ENCODE measurements at regions not wholly inside any gene's neighbourhood (a gene's known extent, or its start where the extent isn't known, plus 50 kb on each side); places are given as distances from the start of the nearest gene placed in this dataset.
"Not testable (repeated sequence)": the region's sequence is repeated elsewhere in the genome, so short reads cannot be mapped to it uniquely, and the experiment has no call there.

DNA sequence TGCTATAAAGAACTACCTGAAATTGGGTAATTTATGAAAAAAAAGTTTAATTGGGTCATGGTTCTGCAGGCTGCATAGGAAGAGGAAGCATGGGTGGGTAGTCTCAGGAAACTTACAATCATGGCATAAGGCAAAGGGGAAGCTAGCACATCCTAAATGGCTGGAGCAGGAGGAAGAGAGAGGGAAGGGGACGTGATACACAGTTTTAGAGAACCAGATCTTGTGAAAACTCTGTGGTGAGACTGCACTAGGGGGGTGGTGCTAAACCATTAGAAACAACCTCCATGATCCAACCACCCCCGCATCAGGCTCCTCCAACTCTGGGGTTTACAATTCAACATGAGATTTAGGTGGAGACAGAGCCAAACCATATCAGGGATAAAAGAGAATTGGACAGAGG, 624.2 kb downstream of the PRR16 start:
- intact Hi-C loops (cut with micrococcal nuclease) = no loop called here

DNA sequence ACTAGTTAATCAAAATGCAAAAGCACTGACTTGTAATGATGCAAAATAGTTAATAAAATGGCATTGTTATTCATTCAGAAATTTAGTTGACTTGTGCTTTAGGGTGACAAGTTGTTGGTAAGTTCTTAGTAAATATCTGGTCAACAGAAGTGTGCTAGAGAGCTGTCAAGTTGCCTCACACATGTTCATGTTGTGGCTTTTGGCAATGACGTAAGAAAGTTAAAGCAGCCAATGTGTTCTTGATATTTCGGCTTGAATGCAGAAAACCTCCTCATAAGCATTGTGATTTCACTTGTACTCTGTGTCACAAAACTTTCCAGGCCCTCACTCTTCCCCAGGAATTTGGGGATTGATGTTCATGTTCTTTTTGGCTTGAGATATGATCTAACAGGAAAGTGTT, 626.7 kb downstream of the PRR16 start:
- intact Hi-C loops (cut with micrococcal nuclease) = no loop called here

- intact Hi-C loops (cut with micrococcal nuclease) = no loop called here
These were observed 636.8 kb downstream of the PRR16 start for GRCh38 chr5:121100931-121101330.

DNA sequence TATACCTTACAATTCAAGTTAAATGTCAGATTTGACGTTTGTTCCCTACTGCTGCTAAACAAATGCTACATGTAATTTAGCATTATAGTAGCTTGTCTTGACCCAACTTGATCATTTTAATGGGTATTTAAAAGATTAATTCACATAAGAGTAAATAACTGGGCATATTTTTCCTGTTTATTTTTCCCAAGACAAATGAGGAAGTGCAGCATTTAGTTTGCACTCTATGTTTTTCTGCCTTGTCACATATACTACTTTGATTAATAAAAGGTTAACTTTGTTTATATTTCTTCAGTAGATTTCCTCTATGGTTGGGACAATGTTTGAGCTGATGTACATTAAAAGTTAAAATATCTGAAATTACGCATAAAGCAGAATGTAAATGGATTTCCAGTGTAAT, 641.8 kb downstream of the PRR16 start:
- intact Hi-C loops (cut with micrococcal nuclease) = no loop called here

GRCh38 chr5:121106721-121107690, 642.9 kb downstream of the PRR16 start:
- intact Hi-C loops (cut with micrococcal nuclease) = not testable (repeated sequence)

DNA sequence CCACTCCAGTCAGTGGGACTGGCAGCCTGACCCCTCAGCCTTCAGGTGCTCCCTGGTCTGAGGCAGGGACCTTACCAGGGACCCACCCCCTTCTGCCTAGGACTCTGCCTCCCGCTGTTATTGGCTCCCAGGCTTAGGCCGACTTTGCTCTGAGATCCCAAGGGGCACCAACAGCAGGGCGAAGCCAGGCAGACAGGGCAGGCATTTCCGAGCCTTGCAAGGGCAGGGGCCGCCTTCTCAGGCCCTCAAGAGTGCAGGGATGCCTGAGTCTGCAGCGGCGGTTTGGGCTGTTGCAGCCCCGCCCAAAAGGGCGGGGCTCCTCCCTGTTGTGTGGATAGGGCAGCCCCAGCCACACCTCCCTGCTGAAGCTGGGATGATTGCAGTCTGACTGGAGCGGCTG, 644.6 kb downstream of the PRR16 start:
- intact Hi-C loops (cut with micrococcal nuclease) = no loop called here

DNA sequence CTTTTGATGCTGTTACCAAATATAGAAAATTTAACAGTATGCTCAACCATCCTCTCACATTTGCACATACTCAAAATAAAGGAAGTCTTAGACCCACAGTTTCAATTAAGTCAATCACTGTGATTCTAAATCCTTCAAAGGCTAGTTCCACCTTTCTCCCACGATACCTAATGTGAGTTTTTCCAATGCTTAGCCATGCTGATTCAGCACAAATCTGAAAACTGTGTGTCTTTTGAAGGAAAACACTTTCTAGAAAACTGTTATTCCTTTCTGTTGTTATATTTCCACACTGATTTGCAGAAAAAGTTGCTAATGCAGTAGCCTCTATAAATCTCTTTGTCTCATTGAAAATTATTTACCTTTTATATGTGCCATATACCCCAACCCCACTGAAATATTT, 645.7 kb downstream of the PRR16 start:
- intact Hi-C loops (cut with micrococcal nuclease) = no loop called here

DNA sequence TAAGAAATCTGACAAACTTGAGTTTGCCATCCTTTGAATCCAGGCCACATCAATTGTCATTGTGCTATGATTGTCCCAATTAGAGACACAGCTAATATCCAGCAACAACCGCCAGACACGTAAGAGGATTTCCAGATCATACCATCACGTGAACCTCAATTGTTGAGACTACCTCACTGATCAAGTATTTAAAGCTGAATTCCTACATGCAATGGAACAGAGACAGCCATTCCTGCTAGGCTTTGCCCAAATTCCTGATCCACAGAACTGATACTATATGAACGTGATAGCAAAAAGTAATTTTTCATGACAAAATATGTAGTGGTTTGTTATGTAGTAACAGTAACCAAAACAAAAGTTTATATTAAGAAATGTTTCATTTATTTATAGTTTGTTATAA, 657.7 kb downstream of the PRR16 start:
- intact Hi-C loops (cut with micrococcal nuclease) = no loop called here

- intact Hi-C loops (cut with micrococcal nuclease) = no loop called here
These were observed 674.4 kb downstream of the PRR16 start for GRCh38 chr5:121138495-121138907.

GRCh38 chr5:121138952-121139351, 674.9 kb downstream of the PRR16 start:
- intact Hi-C loops (cut with micrococcal nuclease) = no loop called here

GRCh38 chr5:121144764-121145163, 680.7 kb downstream of the PRR16 start:
- intact Hi-C loops (cut with micrococcal nuclease) = no loop called here

DNA sequence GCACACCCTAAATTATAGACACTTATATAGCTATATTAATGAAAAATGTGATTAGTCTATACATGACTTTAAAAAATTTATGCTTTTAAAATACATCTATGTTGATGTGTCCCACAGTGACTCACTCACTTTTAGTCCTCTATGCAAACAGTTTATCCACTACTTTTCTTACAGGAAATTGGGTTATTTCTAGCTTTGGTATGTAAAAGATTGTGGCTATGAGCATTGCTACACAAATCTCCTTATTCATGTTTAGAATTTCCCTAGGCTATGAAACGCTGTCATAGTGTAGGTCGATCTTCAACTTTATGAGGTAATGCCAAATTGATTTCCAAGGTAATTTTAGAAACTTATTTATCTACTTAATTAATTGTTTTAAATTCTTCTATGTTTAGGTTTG, 687.4 kb downstream of the PRR16 start:
- intact Hi-C loops (cut with micrococcal nuclease) = no loop called here

- intact Hi-C loops (cut with micrococcal nuclease) = no loop called here
These were observed 688.3 kb downstream of the PRR16 start for GRCh38 chr5:121152411-121152810.

DNA sequence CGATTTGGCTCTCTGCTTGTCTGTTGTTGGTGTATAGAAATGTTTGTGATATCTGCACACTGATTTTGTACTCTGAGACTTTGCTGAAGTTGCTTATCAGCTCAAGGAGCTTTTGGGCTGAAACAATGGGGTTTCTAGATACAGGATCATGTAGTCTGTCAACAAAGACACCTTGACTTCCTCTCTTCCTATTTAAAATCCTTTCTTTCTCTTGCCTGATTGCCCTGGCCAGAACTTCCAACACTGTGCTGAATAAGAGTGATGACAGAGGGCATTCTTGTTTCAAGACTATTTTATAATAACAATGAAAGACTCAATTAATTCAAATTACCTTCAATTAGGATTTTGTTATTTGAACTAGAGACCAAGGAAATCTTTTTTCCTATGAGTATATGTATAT, 692.5 kb downstream of the PRR16 start:
- intact Hi-C loops (cut with micrococcal nuclease) = no loop called here

DNA sequence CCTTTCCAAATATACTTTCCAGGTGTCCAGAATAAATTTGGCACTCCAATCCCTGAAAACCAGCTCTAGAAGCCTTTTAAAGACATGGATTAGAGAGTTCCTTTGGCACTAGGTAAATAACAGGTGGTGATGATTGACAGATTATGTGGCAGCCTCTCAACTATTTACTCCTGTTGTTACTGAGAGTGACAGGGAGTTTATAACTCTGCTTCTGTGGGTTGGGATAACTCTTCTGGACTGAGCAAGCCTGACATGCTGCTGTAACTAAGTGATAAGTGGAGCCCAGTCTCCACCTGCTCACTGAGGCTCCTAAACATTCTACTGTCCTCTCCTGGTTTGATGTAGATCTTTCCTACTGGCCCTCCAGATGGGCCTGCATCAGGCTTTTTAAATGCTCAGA, 693.2 kb upstream of the FTMT start:
- intact Hi-C loops (cut with micrococcal nuclease) = no loop called here

DNA sequence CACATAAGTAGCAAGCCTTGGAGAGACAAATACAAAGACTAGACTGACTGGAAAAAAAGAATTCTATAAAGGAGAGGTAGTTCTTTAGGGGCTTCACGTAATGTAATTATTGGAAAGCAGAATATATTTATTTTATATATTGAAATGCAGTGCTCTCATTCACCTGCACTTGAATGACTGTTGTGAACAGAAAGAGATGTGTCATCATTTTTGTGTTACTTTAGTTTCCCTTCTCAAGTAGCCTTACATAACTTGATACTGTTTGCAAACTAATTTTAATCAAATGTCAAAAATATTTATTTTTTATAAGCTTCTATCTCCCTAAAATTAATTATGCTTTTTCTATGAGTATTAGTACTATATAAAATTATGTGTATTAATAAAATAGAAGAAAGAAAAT, 691.1 kb upstream of the FTMT start:
- intact Hi-C loops (cut with micrococcal nuclease) = no loop called here

DNA sequence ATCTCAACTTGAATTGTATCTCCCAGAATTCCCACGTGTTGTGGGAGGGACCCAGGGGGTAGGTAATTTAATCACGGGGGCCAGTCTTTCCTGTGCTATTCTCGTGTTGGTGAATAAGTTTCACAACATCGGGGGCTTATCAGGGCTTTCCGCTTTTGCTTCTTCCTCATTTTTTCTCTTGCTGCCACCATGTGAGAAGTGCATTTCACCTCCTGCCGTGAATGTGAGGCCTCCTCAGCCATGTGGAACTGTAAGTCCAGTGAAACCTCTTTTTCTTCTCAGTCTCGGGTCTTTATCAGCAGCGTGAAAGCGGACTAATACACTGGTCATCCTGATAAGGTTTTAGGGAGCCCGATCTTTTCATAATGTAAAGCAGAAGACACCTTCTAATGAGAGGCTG, 687.0 kb upstream of the FTMT start:
- intact Hi-C loops (cut with micrococcal nuclease) = no loop called here

DNA sequence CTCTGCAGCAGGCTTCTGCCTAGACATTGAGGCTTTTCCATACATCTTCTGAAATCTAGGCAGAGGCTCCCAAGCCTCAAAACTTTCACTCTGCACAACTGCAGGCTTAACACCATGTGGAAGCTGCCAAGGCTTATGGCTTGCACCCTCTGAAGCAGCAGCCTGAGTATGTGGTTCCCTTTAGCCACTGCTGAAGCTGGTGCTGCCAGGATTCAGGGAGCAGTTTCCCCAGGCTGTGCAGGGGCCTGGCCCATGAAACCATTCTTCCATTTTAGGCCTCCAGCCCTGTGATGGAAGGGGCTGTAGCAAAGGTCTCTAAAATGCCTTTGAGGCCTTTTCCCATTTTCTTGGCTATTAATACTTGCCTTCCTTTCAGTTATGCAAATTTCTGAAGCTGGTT, 680.3 kb upstream of the FTMT start:
- intact Hi-C loops (cut with micrococcal nuclease) = no loop called here

GRCh38 chr5:121171834-121172233, 679.8 kb upstream of the FTMT start:
- intact Hi-C loops (cut with micrococcal nuclease) = no loop called here

DNA sequence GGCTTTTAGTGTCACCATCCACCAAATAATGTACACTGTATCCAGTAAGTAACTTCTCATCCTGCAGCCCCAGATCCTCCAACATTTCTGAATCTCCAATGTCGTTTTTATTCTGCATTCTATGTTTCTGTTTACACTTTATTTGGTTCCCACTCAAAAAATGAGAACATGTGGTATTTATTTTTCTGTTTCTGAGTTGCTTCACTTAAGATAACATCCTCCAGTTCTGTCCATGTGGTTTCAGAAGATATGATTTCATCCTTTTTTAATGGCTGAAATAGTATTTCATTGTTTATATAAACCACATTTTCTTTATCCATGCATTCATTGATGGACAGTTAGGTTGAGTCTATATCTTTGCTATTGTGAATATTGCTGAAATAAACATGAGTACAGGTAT, 677.3 kb upstream of the FTMT start:
- intact Hi-C loops (cut with micrococcal nuclease) = no loop called here

DNA sequence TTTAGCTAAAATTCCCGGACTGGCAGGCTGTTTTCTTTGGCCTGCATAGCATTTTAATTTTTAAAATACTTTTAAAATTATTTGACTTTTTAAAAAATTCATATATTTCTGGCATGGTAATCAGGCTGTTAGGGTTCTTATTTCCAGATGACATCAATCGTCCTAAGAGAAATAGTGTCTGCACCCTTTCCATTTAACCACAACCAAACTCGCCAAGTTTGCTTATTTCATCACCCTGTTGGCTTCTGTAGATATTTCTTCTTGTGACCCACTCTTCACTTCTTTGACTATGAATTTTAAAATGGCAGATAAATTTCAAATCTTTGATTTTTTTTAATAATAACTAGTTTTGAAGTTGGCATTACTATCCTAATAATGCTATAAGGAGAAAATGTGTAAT, 675.7 kb upstream of the FTMT start:
- intact Hi-C loops (cut with micrococcal nuclease) = no loop called here

- intact Hi-C loops (cut with micrococcal nuclease) = no loop called here
These were observed 668.7 kb upstream of the FTMT start for GRCh38 chr5:121182788-121183490.

GRCh38 chr5:121188849-121189248, 662.8 kb upstream of the FTMT start:
- intact Hi-C loops (cut with micrococcal nuclease) = no loop called here

All from T-helper 1 cell treated with Interleukin-12 subunit alpha and Interleukin-12 subunit beta and Interleukin-4 antibody, amounts not matched to agents 30 ng/mL and 1 ng/mL, for 36 hours (primary cell).